H1 (cell line): ENCODE measurements at regions not wholly inside any gene's neighbourhood (a gene's known extent, or its start where the extent isn't known, plus 50 kb on each side); places are given as distances from the start of the nearest gene placed in this dataset.

Experiments used
- CTCF ChIA-PET: fragments of 300-600 bp; sonication (Branson Sonifier 250); formaldehyde crosslinking; loops from one replicate; lab custom pipeline; 2021; ENCODE audit not compliant: partially characterized antibody; lab: Charles Lee
- POLR2A ChIA-PET: fragments of 300-600 bp; sonication (Branson Sonifier 250); formaldehyde crosslinking; loops from one replicate; lab custom pipeline; 2021; ENCODE audit warnings: inconsistent platforms; ENCODE audit not compliant: partially characterized antibody; lab: Charles Lee
- DNase-seq, 2 experiments: peaks; one replicate each; pipeline versions ENCODE4 v3.0.0 to v3.0.0-alpha.2; 2010 to 2022; ENCODE audit warnings: low spot score in 2 of 2, low read depth in 1 of 2, mixed read lengths in 1 of 2
- FAIRE-seq: peaks from 2 replicates; lab custom pipeline; 2011; peaks lifted over from hg19 to GRCh38; lab: Jason Lieb, UNC
- H2AFZ ChIP-seq: 2 replicates; pipeline ENCODE4 v1.8.1; 2012; ENCODE audit warnings: low read length, inconsistent platforms
- H2AK5ac ChIP-seq: 2 replicates; pipeline ENCODE4 v1.6.1; 2013; ENCODE audit warnings: low read depth, low read length
- H2BK120ac ChIP-seq: replicated peaks from 2 replicates; pipeline ENCODE3; 2013; ENCODE audit warnings: low read depth, low read length, inconsistent platforms
- H2BK12ac ChIP-seq: 2 replicates; pipeline ENCODE4 v1.6.1; 2013; ENCODE audit warnings: low read depth, low read length
- H2BK15ac ChIP-seq: 2 replicates; pipeline ENCODE4 v1.6.1; 2013; ENCODE audit warnings: low read length
- H2BK20ac ChIP-seq: 2 replicates; pipeline ENCODE4 v1.6.1; 2013; ENCODE audit warnings: low read length
- H2BK5ac ChIP-seq: 2 replicates; pipeline ENCODE4 v1.6.1; 2013; ENCODE audit warnings: low read depth, low read length
- H3K14ac ChIP-seq: 2 replicates; pipeline ENCODE4 v1.6.1; 2013; ENCODE audit warnings: inconsistent platforms; ENCODE audit not compliant: insufficient read length
- H3K18ac ChIP-seq: 2 replicates; pipeline ENCODE4 v1.6.1; 2013; ENCODE audit warnings: low read length; ENCODE audit errors: extremely low read depth
- H3K23ac ChIP-seq: 2 replicates; pipeline ENCODE4 v1.6.1; 2013; ENCODE audit warnings: inconsistent platforms; ENCODE audit not compliant: insufficient read length
- H3K23me2 ChIP-seq: 2 replicates; pipeline ENCODE4 v1.6.1; 2013; ENCODE audit warnings: low read depth, low read length
- H3K27ac ChIP-seq: 2 replicates; pipeline ENCODE4 v1.6.1; 2011; ENCODE audit warnings: low read depth, low read length, inconsistent platforms
- H3K27me3 ChIP-seq, 4 experiments: replicated peaks in 1 of 4; 1 replicate in 1 of 4; 2 replicates in 3 of 4; pipeline versions ENCODE4 v1.6.1 to v1.8.1; 2011 to 2013; ENCODE audit warnings: low read length in 3 of 4, mild to moderate bottlenecking in 3 of 4, inconsistent platforms in 2 of 4, mixed read lengths in 2 of 4, moderate library complexity in 1 of 4; ENCODE audit not compliant: control insufficient read depth in 3 of 4, insufficient read depth in 3 of 4; ENCODE audit errors: extremely low read depth in 1 of 4
- H3K36me3 ChIP-seq, 4 experiments: 2 replicates each; pipeline versions ENCODE4 v1.6.1 to v1.8.1; 2011 to 2013; ENCODE audit warnings: mild to moderate bottlenecking in 4 of 4, low read length in 3 of 4, moderate library complexity in 2 of 4, control low read depth in 1 of 4, inconsistent platforms in 1 of 4; ENCODE audit not compliant: insufficient read depth in 4 of 4, control insufficient read depth in 2 of 4
- H3K4ac ChIP-seq: replicated peaks from 2 replicates; pipeline ENCODE3; 2013; ENCODE audit warnings: low read length, low read depth, mixed read lengths, inconsistent platforms; ENCODE audit not compliant: insufficient read length
- H3K4me1 ChIP-seq, 4 experiments: replicated peaks in 1 of 4; 1 replicate in 1 of 4; 2 replicates in 3 of 4; pipeline versions ENCODE4 v1.6.1 to v1.8.1; 2011 to 2013; ENCODE audit warnings: low read length in 3 of 4, inconsistent platforms in 2 of 4, mixed read lengths in 1 of 4; ENCODE audit not compliant: insufficient read depth in 4 of 4, control insufficient read depth in 3 of 4
- H3K4me2 ChIP-seq, 2 experiments: 2 replicates each; pipeline versions ENCODE4 v1.6.1 to v1.8.1; 2011 to 2013; ENCODE audit warnings: low read depth in 2 of 2, low read length in 2 of 2, control low read depth in 1 of 2, inconsistent platforms in 1 of 2, mild to moderate bottlenecking in 1 of 2; ENCODE audit not compliant: insufficient read depth in 1 of 2
- H3K4me3 ChIP-seq, 4 experiments: fragments of 200-600, 300-600 bp in 1 of 4; sonication (generic), shearing (Covaris generic), sonication (Bioruptor Twin) in 1 of 4; 2 replicates each; pipeline versions ENCODE4 v1.5.1 to v1.8.1; 2011 to 2016; ENCODE audit warnings: low read length in 4 of 4, low read depth in 3 of 4, control low read depth in 2 of 4, inconsistent platforms in 2 of 4, mild to moderate bottlenecking in 2 of 4, mixed read lengths in 1 of 4, moderate library complexity in 1 of 4; ENCODE audit not compliant: insufficient read depth in 2 of 4; ENCODE audit errors: extremely low read depth in 1 of 4
- H3K56ac ChIP-seq: replicated peaks from 2 replicates; pipeline ENCODE3; 2013; ENCODE audit warnings: low read depth, mild to moderate bottlenecking, mixed read lengths, low read length, inconsistent platforms; ENCODE audit not compliant: insufficient read length
- H3K79me1 ChIP-seq: 2 replicates; pipeline ENCODE4 v1.6.1; 2013; ENCODE audit warnings: low read depth, low read length, control low read depth
- H3K79me2 ChIP-seq, 2 experiments: 2 replicates each; pipeline versions ENCODE4 v1.6.1 to v1.8.1; 2012 to 2013; ENCODE audit warnings: low read length in 2 of 2, mild to moderate bottlenecking in 2 of 2, inconsistent platforms in 1 of 2; ENCODE audit not compliant: insufficient read depth in 2 of 2, control insufficient read depth in 1 of 2
- H3K9ac ChIP-seq, 4 experiments: replicated peaks in 1 of 4; 1 replicate in 1 of 4; 2 replicates in 3 of 4; pipeline versions ENCODE4 v1.6.1 to v1.8.1; 2011 to 2013; ENCODE audit warnings: low read depth in 3 of 4, low read length in 3 of 4, control low read depth in 2 of 4, mild to moderate bottlenecking in 2 of 4, moderate library complexity in 2 of 4, inconsistent platforms in 1 of 4; ENCODE audit errors: extremely low read depth in 1 of 4
- H3K9me3 ChIP-seq, 2 experiments: 2 replicates each; pipeline versions ENCODE4 v1.6.1 to v1.8.1; 2012 to 2013; ENCODE audit warnings: mild to moderate bottlenecking in 2 of 2, moderate library complexity in 2 of 2, control low read depth in 1 of 2, inconsistent platforms in 1 of 2, low read depth in 1 of 2, low read length in 1 of 2, mixed read lengths in 1 of 2; ENCODE audit not compliant: insufficient read depth in 2 of 2
- H4K20me1 ChIP-seq, 2 experiments: replicated peaks in 1 of 2; 2 replicates each; pipeline versions ENCODE3 to v1.8.1; 2011 to 2013; ENCODE audit warnings: inconsistent platforms in 2 of 2, low read length in 2 of 2, mild to moderate bottlenecking in 1 of 2; ENCODE audit not compliant: insufficient read depth in 2 of 2, control insufficient read depth in 1 of 2
- H4K5ac ChIP-seq: 2 replicates; pipeline ENCODE4 v1.6.1; 2013; ENCODE audit warnings: low read length, low read depth, mixed read lengths, inconsistent platforms; ENCODE audit not compliant: insufficient read length
- H4K8ac ChIP-seq: 2 replicates; pipeline ENCODE4 v1.8.0; 2013; ENCODE audit warnings: mild to moderate bottlenecking, moderate library complexity, low read length, inconsistent platforms; ENCODE audit not compliant: insufficient read depth; ENCODE audit errors: extremely low read depth
- H4K91ac ChIP-seq: replicated peaks from 2 replicates; pipeline ENCODE3; 2013; ENCODE audit warnings: low read length, mixed read lengths, inconsistent platforms; ENCODE audit not compliant: insufficient read length
- BACH1 ChIP-seq: IDR thresholded peaks from 2 replicates; pipeline ENCODE4 v1.6.1; 2012; ENCODE audit warnings: low read length, improper control_type of control experiment
- BCL11A ChIP-seq, 2 experiments: IDR thresholded peaks; one replicate each; pipeline ENCODE4 v1.6.1; 2011; ENCODE audit warnings: low read depth in 2 of 2, low read length in 2 of 2, mild to moderate bottlenecking in 2 of 2
- CHD2 ChIP-seq: IDR thresholded peaks from 2 replicates; pipeline ENCODE4 v1.6.1; 2012; ENCODE audit warnings: low read length, improper control_type of control experiment
- EZH2 ChIP-seq: fragments of 200-600 bp; sonication (generic); IDR thresholded peaks from 2 replicates; pipeline ENCODE4 v1.7.1; 2012; ENCODE audit warnings: low read depth, mild to moderate bottlenecking, moderate library complexity, low read length, inconsistent platforms; ENCODE audit not compliant: severe bottlenecking
- GTF2F1 ChIP-seq: IDR thresholded peaks from 2 replicates; pipeline ENCODE4 v1.6.1; 2012; ENCODE audit warnings: low read depth, low read length, improper control_type of control experiment, borderline replicate concordance
- JUND ChIP-seq: IDR thresholded peaks from 2 replicates; pipeline ENCODE4 v1.6.1; 2011; ENCODE audit warnings: mild to moderate bottlenecking, improper control_type of control experiment, low read length
- KDM1A ChIP-seq: fragments of 200-600, 300-600 bp; sonication (generic); IDR thresholded peaks from 2 replicates; pipeline ENCODE4 v1.7.1; 2016; ENCODE audit warnings: mild to moderate bottlenecking, low read length, borderline replicate concordance
- RAD21 ChIP-seq, 2 experiments: IDR thresholded peaks in 1 of 2; conservative IDR thresholded peaks in 1 of 2; 2 replicates each; pipeline ENCODE4 v1.6.1; 2011; ENCODE audit warnings: low read depth in 2 of 2, low read length in 2 of 2, improper control_type of control experiment in 1 of 2, inconsistent platforms in 1 of 2, mild to moderate bottlenecking in 1 of 2, moderate library complexity in 1 of 2
- SAP30 ChIP-seq: fragments of 300-600 bp; sonication (generic); IDR thresholded peaks from 2 replicates; pipeline ENCODE4 v1.7.1; 2012; ENCODE audit warnings: low read length, moderate library complexity, mild to moderate bottlenecking, inconsistent platforms; ENCODE audit not compliant: insufficient read depth, insufficient replicate concordance
- WGBS, 2 experiments: shearing (Covaris generic) in 1 of 2; methylation state at CpG; one replicate each; pipeline versions ENCODE4 v1.1.6 to v1.1.7; 2013 to 2015; ENCODE audit warnings: low lambda C conversion rate in 2 of 2, mixed read lengths in 2 of 2, inconsistent platforms in 1 of 2, low coverage in 1 of 2, missing lambda C conversion rate in 1 of 2; ENCODE audit not compliant: insufficient replicate concordance in 2 of 2, insufficient coverage in 1 of 2, insufficient read length in 1 of 2; ENCODE audit errors: extremely low coverage in 1 of 2, missing lambda C conversion rate in 1 of 2; 5-methylcytosine and 5-hydroxymethylcytosine counted together

GRCh38 chr12:34391771-34392581, 369.7 kb downstream of the ALG10 start:
- no peak overlapping the region for H2BK12ac ChIP-seq
- H3K23me2 ChIP-seq, result no peaks in the 10 kb centered on the region
- no peak overlapping the region for H3K18ac ChIP-seq
- no peak overlapping the region for H4K5ac ChIP-seq
- no peak overlapping the region for H2AFZ ChIP-seq
- no peaks in the 10 kb centered on the region for H4K20me1 ChIP-seq
- FAIRE-seq (no peak), DNase-seq (no peak)
- no peaks in the 10 kb centered on the region for H3K27me3 ChIP-seq
- no peak overlapping the region for H3K4me2 ChIP-seq
- H3K9ac ChIP-seq, result no peak overlapping the region
- 79% methylated on average over 33 of the region's 37 CpGs; no CpG with 5 or more reads in 1 of the 2 experiments for WGBS, 2 experiments
- CTCF ChIA-PET, result no interaction called here
- no peak overlapping the region for H2AK5ac ChIP-seq
- H2BK20ac ChIP-seq, result no peak overlapping the region
- POLR2A ChIA-PET, result no interaction called here
- no peak overlapping the region for H3K23ac ChIP-seq
- no peaks in the 10 kb centered on the region for H3K79me2 ChIP-seq
- H2BK5ac ChIP-seq, result no peak overlapping the region
- H3K79me1 ChIP-seq, result no peaks in the 10 kb centered on the region
- peaks cover 89 to 100% of the 10 kb centered on the region in 2 experiments for H3K9me3 ChIP-seq
- no peak overlapping the region for H3K4ac ChIP-seq
- TF ChIP-seq BACH1 (no peak), GTF2F1 (no peak), KDM1A (no peak), RAD21 (IDR thresholded peaks at IDR 0.05 in 1 of 2, conservative IDR thresholded peaks at IDR 0.05 in 1 of 2; ENCODE audit: low read depth in 2 of 2, low read length in 2 of 2) (no peak), BCL11A (IDR thresholded peaks at IDR 0.05; ENCODE audit: low read depth in 2 of 2, low read length in 2 of 2) (no peak), CHD2 (no peak), JUND (no peak), EZH2 (no peak), SAP30 (no peak)
- TF ChIP-seq, all 59 proteins: peak for 0
- Histone ChIP-seq H3K14ac (no peak overlapping the region), H2BK15ac (no peak overlapping the region), H4K91ac (no peak overlapping the region), H3K27ac (no peak overlapping the region), H4K8ac (no peak overlapping the region), H2BK120ac (no peak overlapping the region), H3K4me3 (no peak overlapping the region), H3K4me1 (no peaks in the 10 kb centered on the region), H3K36me3 (no peaks in the 10 kb centered on the region), H3K56ac (no peak overlapping the region)
